H9 (cell line): ENCODE measurements at regions not wholly inside any gene's neighbourhood (a gene's known extent, or its start where the extent isn't known, plus 50 kb on each side); places are given as distances from the start of the nearest gene placed in this dataset.

ENCODE experiments used
- DNase-seq: peaks from one replicate; pipeline ENCODE4 v3.0.0-alpha.2; 2017
- H2AFZ ChIP-seq: one replicate; pipeline ENCODE4 v1.6.1; 2013; ENCODE audit warnings: mild to moderate bottlenecking, low read length, control low read depth, moderate library complexity
- H2AK5ac ChIP-seq: 2 replicates; pipeline ENCODE4 v1.6.1; 2013; ENCODE audit warnings: low read length, control low read depth, mixed read lengths; ENCODE audit not compliant: insufficient read length
- H2BK120ac ChIP-seq: one replicate; pipeline ENCODE4 v1.6.1; 2013; ENCODE audit warnings: low read depth, mild to moderate bottlenecking, low read length, control low read depth, inconsistent platforms; ENCODE audit not compliant: poor library complexity, severe bottlenecking
- H2BK12ac ChIP-seq: 2 replicates; pipeline ENCODE4 v1.6.1; 2013; ENCODE audit warnings: low read length, control low read depth, mixed read lengths, low read depth; ENCODE audit not compliant: insufficient read length
- H2BK15ac ChIP-seq: 2 replicates; pipeline ENCODE4 v1.6.1; 2013; ENCODE audit warnings: low read depth, low read length, control low read depth
- H2BK20ac ChIP-seq: one replicate; pipeline ENCODE4 v1.6.1; 2013; ENCODE audit warnings: low read depth, mild to moderate bottlenecking, low read length, control low read depth, inconsistent platforms; ENCODE audit not compliant: poor library complexity, severe bottlenecking
- H2BK5ac ChIP-seq: 2 replicates; pipeline ENCODE4 v1.6.1; 2013; ENCODE audit warnings: low read length, control low read depth, mixed read lengths; ENCODE audit not compliant: insufficient read length
- H3K14ac ChIP-seq: 2 replicates; pipeline ENCODE4 v1.6.1; 2013; ENCODE audit warnings: low read length, control low read depth; ENCODE audit not compliant: insufficient read depth
- H3K18ac ChIP-seq: 2 replicates; pipeline ENCODE4 v1.6.1; 2013; ENCODE audit warnings: low read depth, mild to moderate bottlenecking, mixed read lengths, low read length, control low read depth; ENCODE audit not compliant: insufficient read length
- H3K23ac ChIP-seq: 2 replicates; pipeline ENCODE4 v1.6.1; 2013; ENCODE audit warnings: low read length, control low read depth, mixed read lengths, low read depth; ENCODE audit not compliant: insufficient read length
- H3K23me2 ChIP-seq: 2 replicates; pipeline ENCODE4 v1.6.1; 2013; ENCODE audit warnings: low read depth, mild to moderate bottlenecking, mixed read lengths, low read length, control low read depth; ENCODE audit not compliant: insufficient read length, poor library complexity, severe bottlenecking
- H3K27ac ChIP-seq: 2 replicates; pipeline ENCODE4 v1.5.1; 2013; ENCODE audit warnings: low read length, control low read depth, mixed read lengths, low read depth; ENCODE audit not compliant: insufficient read length
- H3K27me3 ChIP-seq: 2 replicates; pipeline ENCODE4 v1.6.1; 2013; ENCODE audit warnings: low read length, control low read depth, inconsistent platforms; ENCODE audit not compliant: insufficient read depth
- H3K4ac ChIP-seq: 2 replicates; pipeline ENCODE4 v1.6.1; 2013; ENCODE audit warnings: low read depth, mild to moderate bottlenecking, control low read depth, inconsistent platforms, low read length, moderate library complexity
- H3K4me1 ChIP-seq: 2 replicates; pipeline ENCODE4 v1.6.1; 2013; ENCODE audit warnings: low read length, control low read depth, inconsistent platforms; ENCODE audit not compliant: insufficient read depth
- H3K4me2 ChIP-seq: 2 replicates; pipeline ENCODE4 v1.6.1; 2013; ENCODE audit warnings: low read length, control low read depth, mixed read lengths; ENCODE audit not compliant: insufficient read length, insufficient read depth
- H3K56ac ChIP-seq: 2 replicates; pipeline ENCODE4 v1.6.1; 2013; ENCODE audit warnings: low read depth, mild to moderate bottlenecking, mixed read lengths, low read length, control low read depth; ENCODE audit not compliant: insufficient read length
- H3K79me1 ChIP-seq: 2 replicates; pipeline ENCODE4 v1.6.1; 2013; ENCODE audit warnings: low read depth, mild to moderate bottlenecking, moderate library complexity, low read length, control low read depth, inconsistent platforms; ENCODE audit not compliant: insufficient read depth, poor library complexity, severe bottlenecking
- H3K79me2 ChIP-seq: 2 replicates; pipeline ENCODE4 v1.6.1; 2013; ENCODE audit warnings: low read length, control low read depth, inconsistent platforms; ENCODE audit not compliant: insufficient read depth
- H3K9ac ChIP-seq: 2 replicates; pipeline ENCODE4 v1.6.1; 2013; ENCODE audit warnings: low read length, control low read depth, mixed read lengths; ENCODE audit not compliant: insufficient read length; ENCODE audit errors: extremely low read depth
- H3K9me3 ChIP-seq: one replicate; pipeline ENCODE4 v1.6.1; 2013; ENCODE audit warnings: low read depth, low read length, inconsistent platforms; ENCODE audit not compliant: control insufficient read depth
- H3T11ph ChIP-seq: one replicate; pipeline ENCODE4 v1.6.1; 2013; ENCODE audit warnings: mild to moderate bottlenecking, low read length, control low read depth, inconsistent platforms
- H4K20me1 ChIP-seq: one replicate; pipeline ENCODE4 v1.6.1; 2013; ENCODE audit not compliant: control insufficient read depth, insufficient read length, insufficient read depth
- H4K5ac ChIP-seq: 2 replicates; pipeline ENCODE4 v1.6.1; 2013; ENCODE audit warnings: low read depth, mild to moderate bottlenecking, mixed read lengths, low read length, control low read depth; ENCODE audit not compliant: insufficient read length
- H4K8ac ChIP-seq: replicated peaks from 2 replicates; pipeline ENCODE4 v1.6.1; 2013; ENCODE audit warnings: low read length, control low read depth, mixed read lengths, low read depth; ENCODE audit not compliant: insufficient read length
- H4K91ac ChIP-seq: 2 replicates; pipeline ENCODE4 v1.6.1; 2013; ENCODE audit warnings: low read depth, mild to moderate bottlenecking, moderate library complexity, mixed read lengths, low read length, control low read depth; ENCODE audit not compliant: insufficient read length
- H3K27ac Mint-ChIP-seq, 3 experiments: 2 replicates in 2 of 3; 3 replicates in 1 of 3; pipeline ENCODE4 v1.8.0; 2020 to 2021; ENCODE audit warnings: mixed read lengths in 3 of 3, mild to moderate bottlenecking in 1 of 3, moderate library complexity in 1 of 3
- H3K27me3 Mint-ChIP-seq: 2 replicates; pipeline ENCODE4 v1.8.0; 2021; ENCODE audit warnings: low read depth, mild to moderate bottlenecking, moderate library complexity, mixed read lengths
- H3K36me3 Mint-ChIP-seq, 3 experiments: 2 replicates in 2 of 3; 3 replicates in 1 of 3; pipeline ENCODE4 v1.8.0; 2020 to 2021; ENCODE audit warnings: low read depth in 3 of 3, mixed read lengths in 3 of 3; ENCODE audit not compliant: insufficient read depth in 1 of 3
- H3K4me1 Mint-ChIP-seq, 2 experiments: 2 replicates each; pipeline ENCODE4 v1.8.0; 2020; ENCODE audit warnings: mixed read lengths in 2 of 2
- H3K4me3 Mint-ChIP-seq, 2 experiments: 2 replicates in 1 of 2; 3 replicates in 1 of 2; pipeline ENCODE4 v1.8.0; 2020 to 2021; ENCODE audit warnings: mild to moderate bottlenecking in 2 of 2, mixed read lengths in 2 of 2, moderate library complexity in 1 of 2
- H3K9me3 Mint-ChIP-seq, 2 experiments: 2 replicates in 1 of 2; 3 replicates in 1 of 2; pipeline ENCODE4 v1.8.0; 2020; ENCODE audit warnings: mild to moderate bottlenecking in 2 of 2, mixed read lengths in 2 of 2, moderate library complexity in 1 of 2
- WGBS: extraction: QIAGEN DNeasy Blood & Tissue Kit; methylation state at CpG from one replicate; pipeline ENCODE4 v1.1.7; 2013; ENCODE audit warnings: missing lambda C conversion rate, low lambda C conversion rate, mixed read lengths; ENCODE audit not compliant: insufficient read length; ENCODE audit errors: extremely low coverage; 5-methylcytosine and 5-hydroxymethylcytosine counted together
- TF ChIP-seq, protein P1 (sequence below): fragments of 200-600 bp; sonication (generic); conservative IDR thresholded peaks from 3 replicates; pipeline ENCODE4 v1.8.0; 2021; ENCODE audit warnings: antibody characterized with exemption, mild to moderate bottlenecking

DNA sequence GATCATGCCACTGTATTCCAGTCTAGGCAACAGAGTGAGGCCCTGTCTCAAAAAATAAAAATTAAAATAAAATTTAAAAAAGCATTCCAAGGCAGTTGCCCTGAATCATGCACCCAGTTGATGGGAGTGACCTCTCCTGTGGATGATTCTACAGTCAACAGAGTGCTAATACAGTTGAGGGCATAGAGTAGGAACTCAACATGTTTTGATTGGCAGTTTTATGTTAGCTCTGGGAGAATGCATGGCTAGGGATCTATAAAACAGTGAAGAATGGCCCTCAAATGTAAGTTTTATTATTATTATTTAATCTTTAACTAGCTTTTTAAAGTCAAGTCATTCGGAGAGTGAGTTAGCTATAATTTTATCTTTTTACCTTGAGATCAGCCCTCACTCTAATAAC, 228.5 kb upstream of the ITGA4 start:
- Histone ChIP-seq H2AK5ac (no peak overlapping the region), H3K23ac (no peak overlapping the region), H3K23me2 (no peaks in the 10 kb centered on the region), H2BK12ac (no peak overlapping the region), H2BK20ac (no peak overlapping the region), H3K56ac (no peak overlapping the region), H3K79me2 (no peaks in the 10 kb centered on the region), H3K14ac (no peak overlapping the region), H3K79me1 (no peaks in the 10 kb centered on the region), H2BK15ac (no peak overlapping the region), H2BK5ac (no peak overlapping the region), H2AFZ (no peak overlapping the region), H3K9ac (no peak overlapping the region), H3K4me2 (no peak overlapping the region), H3K27me3 (no peaks in the 10 kb centered on the region), H3T11ph (no peak overlapping the region), H3K9me3 (no peaks in the 10 kb centered on the region), H3K18ac (no peak overlapping the region), H4K91ac (no peak overlapping the region), H3K4me1 (no peaks in the 10 kb centered on the region), H4K20me1 (no peaks in the 10 kb centered on the region), H3K4ac (no peak overlapping the region), H3K27ac (no peak overlapping the region), H2BK120ac (no peak overlapping the region), H4K8ac (no peak overlapping the region), H4K5ac (no peak overlapping the region)
- H3K9me3 Mint-ChIP-seq = no peaks in the 10 kb centered on the region
- TF ChIP-seq, protein P1, sequence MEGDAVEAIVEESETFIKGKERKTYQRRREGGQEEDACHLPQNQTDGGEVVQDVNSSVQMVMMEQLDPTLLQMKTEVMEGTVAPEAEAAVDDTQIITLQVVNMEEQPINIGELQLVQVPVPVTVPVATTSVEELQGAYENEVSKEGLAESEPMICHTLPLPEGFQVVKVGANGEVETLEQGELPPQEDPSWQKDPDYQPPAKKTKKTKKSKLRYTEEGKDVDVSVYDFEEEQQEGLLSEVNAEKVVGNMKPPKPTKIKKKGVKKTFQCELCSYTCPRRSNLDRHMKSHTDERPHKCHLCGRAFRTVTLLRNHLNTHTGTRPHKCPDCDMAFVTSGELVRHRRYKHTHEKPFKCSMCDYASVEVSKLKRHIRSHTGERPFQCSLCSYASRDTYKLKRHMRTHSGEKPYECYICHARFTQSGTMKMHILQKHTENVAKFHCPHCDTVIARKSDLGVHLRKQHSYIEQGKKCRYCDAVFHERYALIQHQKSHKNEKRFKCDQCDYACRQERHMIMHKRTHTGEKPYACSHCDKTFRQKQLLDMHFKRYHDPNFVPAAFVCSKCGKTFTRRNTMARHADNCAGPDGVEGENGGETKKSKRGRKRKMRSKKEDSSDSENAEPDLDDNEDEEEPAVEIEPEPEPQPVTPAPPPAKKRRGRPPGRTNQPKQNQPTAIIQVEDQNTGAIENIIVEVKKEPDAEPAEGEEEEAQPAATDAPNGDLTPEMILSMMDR = no peak
- H3K27me3 Mint-ChIP-seq = no peaks in the 10 kb centered on the region
- no peak overlapping the region for H3K4me3 Mint-ChIP-seq
- no CpG with 5 or more reads among the region's 1 CpG for WGBS
- H3K27ac Mint-ChIP-seq = no peak overlapping the region
- H3K4me1 Mint-ChIP-seq = peaks cover 0 to 3% of the 10 kb centered on the region in 2 experiments; a peak in 1 of 4 replicates
- DNase-seq = no peak
- H3K36me3 Mint-ChIP-seq = no peaks in the 10 kb centered on the region
